Epithelial cell of esophagus (primary cell): ENCODE measurements at regions not wholly inside any gene's neighbourhood (a gene's known extent, or its start where the extent isn't known, plus 50 kb on each side); places are given as distances from the start of the nearest gene placed in this dataset.
A peak's percentile ranks its signal among the peaks of the same experiment; 100 is the strongest.

ENCODE experiments used
- DNase-seq: peaks from one replicate; pipeline ENCODE4 v3.0.0; 2010; ENCODE audit warnings: low read depth
- H3K4me3 ChIP-seq: 2 replicates; pipeline ENCODE4 v1.5.1; 2011; ENCODE audit warnings: mild to moderate bottlenecking, low read length, control low read depth
- TF ChIP-seq, protein P1 (sequence below): IDR thresholded peaks from 2 replicates; pipeline ENCODE4 v1.5.1; 2011; ENCODE audit warnings: low read depth, mild to moderate bottlenecking, low read length, control low read depth, inconsistent platforms; ENCODE audit not compliant: insufficient read depth; ENCODE audit errors: missing control alignments

DNA sequence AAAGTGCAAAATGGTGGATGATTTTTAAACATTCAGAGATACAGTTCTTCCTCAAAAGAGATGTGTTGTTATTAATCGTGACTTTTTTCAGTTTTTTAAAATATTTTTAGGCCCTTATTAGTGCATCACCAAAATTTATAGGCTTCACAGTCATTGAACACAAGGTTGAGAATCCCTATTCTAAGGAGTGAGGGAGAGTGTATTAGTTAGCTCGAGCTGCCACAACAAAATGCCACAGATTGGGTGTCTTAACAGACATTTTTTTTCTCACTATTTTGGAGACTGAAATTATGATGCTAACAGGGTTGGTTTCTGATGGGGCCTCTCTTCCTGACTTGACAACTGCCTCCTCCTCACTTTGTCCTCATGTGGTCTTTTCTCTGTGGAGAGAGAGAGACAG is 145.9 kb upstream of the TPRG1 start:
- H3K4me3 ChIP-seq: no peak overlapping the region
- TF ChIP-seq, protein P1, sequence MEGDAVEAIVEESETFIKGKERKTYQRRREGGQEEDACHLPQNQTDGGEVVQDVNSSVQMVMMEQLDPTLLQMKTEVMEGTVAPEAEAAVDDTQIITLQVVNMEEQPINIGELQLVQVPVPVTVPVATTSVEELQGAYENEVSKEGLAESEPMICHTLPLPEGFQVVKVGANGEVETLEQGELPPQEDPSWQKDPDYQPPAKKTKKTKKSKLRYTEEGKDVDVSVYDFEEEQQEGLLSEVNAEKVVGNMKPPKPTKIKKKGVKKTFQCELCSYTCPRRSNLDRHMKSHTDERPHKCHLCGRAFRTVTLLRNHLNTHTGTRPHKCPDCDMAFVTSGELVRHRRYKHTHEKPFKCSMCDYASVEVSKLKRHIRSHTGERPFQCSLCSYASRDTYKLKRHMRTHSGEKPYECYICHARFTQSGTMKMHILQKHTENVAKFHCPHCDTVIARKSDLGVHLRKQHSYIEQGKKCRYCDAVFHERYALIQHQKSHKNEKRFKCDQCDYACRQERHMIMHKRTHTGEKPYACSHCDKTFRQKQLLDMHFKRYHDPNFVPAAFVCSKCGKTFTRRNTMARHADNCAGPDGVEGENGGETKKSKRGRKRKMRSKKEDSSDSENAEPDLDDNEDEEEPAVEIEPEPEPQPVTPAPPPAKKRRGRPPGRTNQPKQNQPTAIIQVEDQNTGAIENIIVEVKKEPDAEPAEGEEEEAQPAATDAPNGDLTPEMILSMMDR: no peak
- no peak for DNase-seq

DNA sequence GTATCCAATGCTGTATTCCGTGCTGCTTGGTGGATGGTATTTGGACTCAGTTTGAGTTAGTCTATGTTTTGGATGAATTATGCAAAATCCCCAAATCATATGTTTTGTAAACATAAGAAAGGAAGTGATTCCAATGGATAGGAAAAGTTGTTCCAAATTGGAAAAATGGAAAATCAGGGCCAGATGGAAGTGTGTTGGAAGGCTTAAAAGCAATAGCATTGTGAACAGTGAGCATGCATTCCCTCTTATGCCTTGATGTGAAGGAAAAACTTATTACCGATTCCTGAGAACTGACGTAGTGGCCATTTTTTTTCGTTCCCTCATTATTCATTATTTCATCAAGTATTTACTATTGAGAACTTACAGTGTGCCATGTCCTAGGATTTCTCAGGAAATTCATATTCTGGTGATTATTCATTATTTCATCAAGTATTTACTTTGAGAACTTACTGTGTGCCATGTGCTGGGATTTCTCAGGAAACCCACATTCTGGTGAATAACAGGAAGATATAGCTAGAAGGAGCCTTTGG is 144.1 kb upstream of the TPRG1 start:
- DNase-seq: no peak
- TF ChIP-seq, protein P1: no peak
- no peak overlapping the region for H3K4me3 ChIP-seq

DNA sequence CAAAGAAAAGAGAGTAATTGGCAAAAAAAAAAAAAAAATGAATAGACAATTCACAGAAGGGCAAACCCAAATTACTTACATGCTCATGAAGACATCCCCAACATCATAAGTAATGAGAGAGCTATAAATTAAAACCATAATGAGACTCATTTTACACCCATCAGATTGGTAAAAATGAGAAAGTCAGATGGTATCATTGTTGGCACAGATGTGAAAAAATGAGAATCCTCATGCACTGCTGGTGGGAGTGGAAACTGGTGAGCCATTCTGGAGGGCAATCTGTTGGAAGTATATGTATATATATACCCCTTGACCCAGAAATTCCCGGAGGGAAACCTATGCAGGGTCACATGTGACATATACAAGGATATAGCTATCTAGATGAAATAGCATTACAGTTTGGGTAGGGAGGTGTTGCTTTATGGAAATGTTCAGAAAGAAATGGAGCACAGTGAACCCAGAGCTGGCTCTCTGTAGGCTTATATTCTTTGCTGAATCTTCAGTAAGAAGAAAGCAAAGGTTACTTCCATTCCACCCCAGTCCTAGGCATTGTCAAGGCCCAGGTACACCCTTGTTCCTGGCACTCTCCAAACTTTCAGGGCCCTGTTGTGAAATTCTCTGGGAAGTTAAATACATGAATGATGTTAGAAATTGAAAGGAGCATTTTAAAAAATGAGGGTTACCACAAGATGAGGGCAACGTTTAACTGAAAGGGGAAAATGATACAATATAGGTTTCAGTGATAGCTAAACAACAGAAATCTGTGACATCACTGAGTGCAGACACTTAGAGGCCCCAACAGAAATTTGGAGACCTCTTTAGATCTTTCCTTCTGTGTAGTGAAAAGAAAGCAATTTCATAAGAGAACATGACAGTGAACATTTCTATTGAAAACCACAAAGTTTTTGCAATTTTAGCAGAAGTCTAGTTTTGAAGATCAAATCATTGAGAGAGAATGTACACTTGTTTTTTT is 132.7 kb upstream of the TPRG1 start:
- no peak for DNase-seq

DNA sequence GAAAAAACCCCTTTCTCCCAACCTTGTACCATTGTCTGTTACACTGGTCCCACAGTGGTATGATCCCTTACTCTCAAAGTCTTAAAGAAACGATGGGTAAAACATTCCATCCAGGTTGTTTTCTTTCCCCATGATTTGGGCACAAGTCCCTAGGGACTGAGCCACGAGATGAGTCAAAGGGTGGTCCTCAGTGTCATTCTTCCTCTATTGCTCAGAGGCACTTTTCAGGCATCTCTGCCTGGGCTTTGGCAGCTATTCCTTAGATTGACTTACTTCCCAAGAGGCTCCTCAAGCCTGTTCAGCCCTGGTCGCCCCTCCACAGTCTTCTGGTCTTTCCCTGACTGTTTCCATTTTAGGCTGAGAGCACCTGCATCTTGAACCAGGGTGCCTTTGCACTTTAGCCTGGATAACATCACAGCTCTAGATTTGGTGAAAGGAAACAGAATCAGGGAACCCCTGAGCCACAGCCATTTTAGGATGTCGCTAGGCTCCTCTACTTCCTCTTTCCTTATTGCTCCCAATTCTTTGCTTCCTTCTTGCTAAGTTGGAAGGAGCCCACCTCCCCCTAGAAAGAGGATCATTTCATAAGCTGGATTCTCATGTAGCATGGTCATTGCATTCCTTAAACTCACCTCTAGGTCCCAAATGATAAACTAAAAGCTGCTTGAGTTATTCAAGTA is 131.0 kb upstream of the TPRG1 start:
- TF ChIP-seq, protein P1: no peak
- no peak for DNase-seq
- H3K4me3 ChIP-seq: no peak overlapping the region

More for the DNA sequence above, 132.7 kb upstream of the TPRG1 start:
- TF ChIP-seq, protein P1: no peak
- H3K4me3 ChIP-seq: no peak overlapping the region

DNA sequence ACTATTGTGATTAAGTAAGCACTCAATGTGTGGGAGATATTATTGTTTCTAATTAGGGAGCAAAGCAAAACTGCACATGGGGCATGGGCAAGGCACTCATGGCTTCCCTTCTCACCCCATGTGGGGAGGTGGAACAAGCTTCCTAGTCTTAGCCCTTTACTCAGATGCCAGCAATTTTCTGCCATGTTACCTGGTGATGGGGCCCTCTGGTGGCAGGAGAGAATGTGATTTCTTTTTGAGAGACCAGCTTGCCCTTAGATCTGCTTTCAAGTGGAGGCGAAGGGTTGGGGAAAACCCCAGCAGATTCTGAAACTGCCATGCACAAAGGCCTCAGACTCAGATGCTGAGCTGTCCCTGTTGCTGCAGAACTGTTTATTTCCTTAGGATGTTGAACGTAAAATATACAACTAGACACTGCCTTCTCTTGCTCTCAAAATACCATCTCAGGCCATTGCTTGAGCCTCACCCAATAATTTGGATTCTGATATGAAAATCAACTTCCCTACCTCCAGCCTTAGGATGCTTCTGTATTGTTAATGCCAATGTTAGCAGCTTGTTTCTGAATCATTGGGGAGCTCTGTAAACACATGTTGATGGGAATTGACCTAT is 130.2 kb upstream of the TPRG1 start:
- DNase-seq: peak; percentile 80
- TF ChIP-seq, protein P1: peak; percentile 70
- no peak overlapping the region for H3K4me3 ChIP-seq

DNA sequence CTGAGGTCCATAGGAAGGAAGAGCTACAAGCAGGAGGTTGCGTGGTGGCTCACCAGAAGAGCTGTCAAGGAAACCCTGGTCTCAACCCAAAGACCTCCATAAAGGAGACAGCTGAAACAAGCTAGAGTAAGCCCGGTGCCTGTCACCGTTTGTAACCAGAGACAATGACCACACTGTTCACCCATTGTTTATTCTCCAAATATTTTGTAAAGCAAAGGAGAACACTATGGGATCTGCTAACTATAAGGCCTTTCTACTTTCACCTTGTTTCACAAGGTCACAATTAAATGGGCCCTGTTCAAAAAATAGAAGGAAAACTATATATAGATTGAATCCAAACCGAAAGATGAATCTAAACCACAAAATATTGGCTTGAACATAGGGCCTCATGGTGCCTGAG is 128.9 kb upstream of the TPRG1 start:
- no peak overlapping the region for H3K4me3 ChIP-seq
- no peak for DNase-seq
- TF ChIP-seq, protein P1: no peak
